ENCODE measurements at regions not wholly inside any gene's neighbourhood (a gene's known extent, or its start where the extent isn't known, plus 50 kb on each side); places are given as distances from the start of the nearest gene placed in this dataset.
"Not testable (repeated sequence)": the region's sequence is repeated elsewhere in the genome, so short reads cannot be mapped to it uniquely, and the experiment has no call there.

DNA sequence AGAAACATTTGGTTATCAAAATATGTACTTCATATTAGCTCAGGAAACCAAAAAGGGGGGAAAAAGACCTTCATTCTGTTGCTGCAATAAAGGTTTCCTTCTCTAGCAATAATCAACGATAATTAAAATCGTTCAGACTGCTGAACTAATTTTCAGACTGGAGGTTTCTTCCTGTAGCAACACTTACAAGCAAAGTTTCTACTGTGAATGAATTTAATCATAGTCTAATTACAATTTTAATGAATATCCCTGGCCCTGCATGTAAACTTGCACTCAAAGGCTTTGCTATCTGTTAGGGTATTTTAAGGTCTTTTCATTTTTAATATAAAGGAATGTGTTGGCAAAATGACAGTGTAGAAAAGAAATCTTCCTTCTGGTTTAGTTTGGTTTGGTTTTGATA lies 265.2 kb downstream of the QDPR start:
- DNase-seq (no peak), ATAC-seq (no peak)
- POLR2A ChIA-PET = no interaction called here
- no peak overlapping the region for H3K4me3 Mint-ChIP-seq
- H3K27ac Mint-ChIP-seq = no peak overlapping the region
- H3K27me3 Mint-ChIP-seq = peaks cover 4 to 31% (median 7%) of the 10 kb centered on the region in 5 donors
- no peaks in the 10 kb centered on the region for H3K4me1 Mint-ChIP-seq
- H3K36me3 Mint-ChIP-seq = no peaks in the 10 kb centered on the region
- H3K9me3 Mint-ChIP-seq = no peaks in the 10 kb centered on the region

DNA sequence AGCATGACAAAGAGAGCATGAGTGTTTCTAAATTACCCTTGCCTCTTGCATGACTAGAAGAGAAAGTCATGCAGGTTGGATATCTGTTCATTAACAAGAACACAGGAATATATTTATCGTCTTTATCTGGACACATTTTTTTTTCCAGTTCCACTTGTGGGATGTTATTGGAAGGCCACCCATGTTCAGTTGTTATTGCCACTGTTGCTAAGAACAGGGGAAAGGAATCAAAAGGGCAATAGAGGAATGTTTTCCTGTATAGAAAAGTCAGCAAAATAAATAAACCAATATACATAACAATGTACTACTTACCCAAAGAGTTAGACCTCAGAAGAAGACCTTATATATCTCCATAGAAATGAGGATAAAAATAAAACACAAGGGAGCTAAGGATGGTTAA lies 270.1 kb downstream of the QDPR start:
- no peaks in the 10 kb centered on the region for H3K4me1 Mint-ChIP-seq
- H3K36me3 Mint-ChIP-seq = no peaks in the 10 kb centered on the region
- H3K4me3 Mint-ChIP-seq = no peak overlapping the region
- POLR2A ChIA-PET = no interaction called here
- peaks cover 0 to 2% (median 0%) of the 10 kb centered on the region in 9 donors for H3K9me3 Mint-ChIP-seq
- no peak for ATAC-seq
- no peak for DNase-seq
- H3K27ac Mint-ChIP-seq = no peak overlapping the region
- peaks cover 3 to 21% (median 10%) of the 10 kb centered on the region in 5 donors for H3K27me3 Mint-ChIP-seq

DNA sequence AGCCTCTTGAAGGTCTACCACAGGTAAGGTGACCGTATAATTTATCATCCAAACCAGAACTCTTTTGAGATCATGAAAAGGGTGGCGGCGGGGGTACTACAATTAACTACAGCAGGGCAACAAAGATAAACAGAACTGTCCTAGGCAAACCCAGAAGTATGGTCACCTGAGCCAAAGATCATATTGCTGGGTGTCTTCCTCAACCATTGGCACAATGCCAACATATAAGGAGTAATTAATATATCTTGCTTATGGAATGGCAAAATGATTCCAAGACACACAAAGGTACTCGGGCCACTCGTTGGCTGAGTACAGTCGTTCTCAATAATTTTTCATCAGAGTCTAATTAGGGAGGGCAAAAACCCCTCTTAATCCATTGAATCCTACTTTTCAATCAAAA lies 273.3 kb downstream of the QDPR start:
- DNase-seq = no peak
- POLR2A ChIA-PET = no interaction called here
- Mint-ChIP-seq H3K4me1 (no peaks in the 10 kb centered on the region), H3K27ac (no peak overlapping the region), H3K27me3 (peaks cover 2 to 11% (median 4%) of the 10 kb centered on the region in 5 donors), H3K9me3 (peaks cover 0 to 2% (median 0%) of the 10 kb centered on the region in 9 donors), H3K4me3 (no peak overlapping the region), H3K36me3 (no peaks in the 10 kb centered on the region)
- ATAC-seq = no peak

DNA sequence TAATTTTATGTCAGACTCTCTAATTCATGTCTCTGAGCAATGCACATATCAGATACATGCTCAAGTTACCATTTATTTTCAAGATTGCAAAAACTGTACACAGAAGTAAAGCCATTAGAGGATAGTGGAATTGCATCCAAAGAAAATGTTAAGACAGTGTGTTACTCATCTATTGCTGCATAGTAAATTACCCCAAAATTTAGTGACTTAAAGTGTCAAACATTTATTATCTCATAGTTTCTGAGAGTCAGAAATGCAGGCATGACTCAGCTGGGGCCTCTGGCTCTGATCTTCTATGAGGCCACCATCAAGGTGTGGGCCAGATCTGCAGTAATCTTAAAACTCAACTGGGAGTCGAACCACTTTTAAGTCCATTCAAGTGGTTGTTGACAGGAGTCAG lies 275.2 kb downstream of the QDPR start:
- peaks cover 7 to 20% (median 11%) of the 10 kb centered on the region in 5 donors for H3K27me3 Mint-ChIP-seq
- H3K36me3 Mint-ChIP-seq = no peaks in the 10 kb centered on the region
- ATAC-seq = no peak
- POLR2A ChIA-PET = no interaction called here
- peaks cover 0 to 4% (median 0%) of the 10 kb centered on the region in 9 donors for H3K9me3 Mint-ChIP-seq
- no peak overlapping the region for H3K27ac Mint-ChIP-seq
- DNase-seq = no peak
- H3K4me1 Mint-ChIP-seq = no peaks in the 10 kb centered on the region
- no peak overlapping the region for H3K4me3 Mint-ChIP-seq

DNA sequence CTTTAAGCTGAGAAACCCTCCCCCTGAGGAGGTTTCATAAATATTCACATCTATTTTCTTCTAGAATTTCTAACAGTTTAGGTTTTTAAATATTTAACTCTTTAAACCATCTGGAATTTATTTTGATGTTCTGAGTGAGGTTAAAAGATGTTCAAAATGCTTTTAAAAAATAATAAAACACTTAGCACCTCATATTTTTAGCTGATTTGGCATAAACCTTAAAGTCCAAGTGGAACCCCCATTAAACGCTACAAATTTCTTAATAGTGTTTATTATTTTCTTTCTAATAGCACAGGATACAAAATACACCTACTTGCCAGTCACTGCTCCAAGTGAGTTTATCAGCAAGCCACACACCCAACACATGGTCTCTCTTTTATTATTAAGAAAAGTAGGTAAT lies 277.2 kb downstream of the QDPR start:
- H3K4me1 Mint-ChIP-seq = no peaks in the 10 kb centered on the region
- POLR2A ChIA-PET = no interaction called here
- no peaks in the 10 kb centered on the region for H3K36me3 Mint-ChIP-seq
- H3K27me3 Mint-ChIP-seq = peaks cover 5 to 20% (median 10%) of the 10 kb centered on the region in 5 donors
- ATAC-seq (no peak), DNase-seq (no peak)
- H3K27ac Mint-ChIP-seq = no peak overlapping the region
- no peak overlapping the region for H3K4me3 Mint-ChIP-seq
- peaks cover 0 to 4% (median 0%) of the 10 kb centered on the region in 9 donors for H3K9me3 Mint-ChIP-seq

DNA sequence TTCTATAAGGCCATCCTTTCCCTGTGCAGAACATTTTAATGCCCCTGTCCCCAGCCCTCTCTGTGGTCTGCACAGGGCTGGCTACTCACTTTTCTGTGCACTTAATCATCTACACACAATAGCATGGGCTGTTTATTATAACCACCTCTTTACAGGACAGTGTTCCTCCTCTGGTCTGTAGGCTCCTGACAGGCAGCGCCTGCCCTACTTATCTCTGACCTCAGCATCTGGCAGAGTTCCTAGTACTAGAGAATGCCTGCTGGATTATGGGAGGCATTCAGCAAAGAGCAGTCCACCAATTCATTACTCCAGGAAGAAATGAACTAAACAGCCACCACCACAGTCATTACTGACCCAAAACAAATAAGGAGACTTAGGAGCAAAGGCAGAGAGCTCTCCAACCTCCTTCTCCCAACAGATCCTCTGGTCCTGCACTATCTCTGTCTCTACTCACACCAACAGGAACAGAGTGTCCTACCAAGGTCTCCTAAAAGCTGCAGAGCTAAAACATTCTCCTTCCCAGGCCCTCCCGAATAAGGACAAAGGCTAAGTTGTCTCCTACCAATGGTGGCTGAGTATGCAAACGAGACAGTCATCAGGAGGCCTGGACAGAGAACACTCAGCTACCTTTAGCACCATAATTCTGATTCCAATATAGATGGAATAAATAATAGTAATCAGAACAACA lies 279.2 kb downstream of the QDPR start:
- H3K4me3 Mint-ChIP-seq = no peak overlapping the region
- H3K36me3 Mint-ChIP-seq = no peaks in the 10 kb centered on the region
- POLR2A ChIA-PET = no interaction called here
- DNase-seq = no peak
- H3K27me3 Mint-ChIP-seq = peaks cover 5 to 27% (median 16%) of the 10 kb centered on the region in 5 donors
- H3K9me3 Mint-ChIP-seq = peaks cover 0 to 7% (median 2%) of the 10 kb centered on the region in 9 donors
- no peaks in the 10 kb centered on the region for H3K4me1 Mint-ChIP-seq
- no peak overlapping the region for H3K27ac Mint-ChIP-seq
- no peak for ATAC-seq

DNA sequence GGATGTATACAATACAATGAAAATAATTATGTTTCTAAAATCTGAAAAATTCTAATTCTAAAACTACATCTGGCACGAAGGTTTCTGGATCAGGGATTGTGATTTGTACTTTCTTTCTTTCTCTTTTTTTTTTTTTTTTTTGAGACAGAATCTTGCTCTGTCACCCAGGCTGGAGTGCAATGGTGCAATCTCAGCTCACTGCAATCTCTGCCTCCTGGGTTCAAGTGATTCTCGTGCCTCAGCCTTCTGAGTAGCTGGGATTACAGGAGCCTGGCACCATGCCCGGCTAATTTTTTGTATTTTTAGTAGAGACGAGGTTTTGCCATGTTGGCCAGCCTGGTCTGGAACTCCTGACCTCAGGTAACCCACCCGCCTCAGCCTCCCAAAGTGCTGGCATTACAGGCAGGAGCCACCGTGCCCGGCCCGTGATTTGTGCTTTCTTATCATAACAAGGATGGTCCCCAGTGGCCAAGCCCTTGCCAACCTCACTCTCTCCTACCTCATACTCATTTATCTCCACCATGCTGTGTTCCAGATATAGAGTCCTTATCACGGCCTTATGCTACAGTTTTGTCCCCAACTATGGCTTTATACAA lies 279.9 kb downstream of the QDPR start:
- H3K27ac Mint-ChIP-seq, H3K4me3 Mint-ChIP-seq, H3K36me3 Mint-ChIP-seq, H3K4me1 Mint-ChIP-seq, POLR2A ChIA-PET, H3K9me3 Mint-ChIP-seq, ATAC-seq, DNase-seq: not testable (repeated sequence)
- peaks cover 3 to 35% (median 10%) of the 10 kb centered on the region in 5 donors for H3K27me3 Mint-ChIP-seq

DNA sequence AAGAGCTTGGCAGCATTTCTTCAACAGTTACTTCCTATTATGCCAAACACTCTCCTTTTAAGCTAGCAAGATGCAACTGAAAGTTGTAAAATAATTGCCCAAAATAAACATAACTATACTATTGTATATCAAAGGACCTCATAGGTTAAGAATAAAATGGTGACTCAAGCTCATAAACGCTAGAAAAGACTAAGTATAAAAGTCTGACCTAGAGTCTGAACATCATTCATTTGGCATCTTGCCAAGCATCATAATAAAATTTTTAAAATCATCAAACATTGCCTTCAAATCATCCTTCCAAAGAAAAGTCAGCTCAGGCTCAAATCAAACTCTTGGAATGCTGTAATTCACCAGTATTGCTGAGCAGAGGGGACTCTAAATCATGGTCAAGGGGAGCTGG lies 281.2 kb downstream of the QDPR start:
- H3K36me3 Mint-ChIP-seq = no peaks in the 10 kb centered on the region
- no peak overlapping the region for H3K27ac Mint-ChIP-seq
- peaks cover 3 to 39% (median 14%) of the 10 kb centered on the region in 5 donors for H3K27me3 Mint-ChIP-seq
- peaks cover 0 to 11% (median 5%) of the 10 kb centered on the region in 9 donors for H3K9me3 Mint-ChIP-seq
- ATAC-seq (no peak), DNase-seq (no peak)
- no peak overlapping the region for H3K4me3 Mint-ChIP-seq
- POLR2A ChIA-PET = no interaction called here
- no peaks in the 10 kb centered on the region for H3K4me1 Mint-ChIP-seq

DNA sequence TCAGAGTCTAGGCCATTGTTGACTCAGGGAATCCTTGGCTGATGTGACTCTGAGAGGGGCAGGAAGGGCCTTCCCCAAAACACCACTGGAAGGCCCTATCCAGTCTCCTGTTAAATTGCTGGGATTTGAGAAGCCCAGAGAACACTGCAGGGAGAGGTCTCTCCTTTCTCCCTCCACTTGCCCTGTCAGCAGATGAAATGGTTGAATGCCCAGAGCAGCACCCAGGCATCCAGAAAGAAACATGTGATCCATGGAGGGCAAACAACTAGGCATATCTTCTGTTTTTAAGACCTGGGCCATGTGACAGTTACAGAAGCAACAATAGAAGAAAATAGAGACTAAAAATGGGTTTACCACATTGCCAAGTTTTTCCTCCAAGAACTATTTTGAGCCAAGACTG lies 291.1 kb downstream of the QDPR start:
- POLR2A ChIA-PET = no interaction called here
- ATAC-seq = no peak
- Mint-ChIP-seq H3K27ac (no peak overlapping the region), H3K4me3 (no peak overlapping the region), H3K9me3 (peaks cover 0 to 7% (median 3%) of the 10 kb centered on the region in 9 donors), H3K36me3 (no peaks in the 10 kb centered on the region), H3K4me1 (no peaks in the 10 kb centered on the region), H3K27me3 (peaks cover 0 to 10% (median 0%) of the 10 kb centered on the region in 5 donors)
- DNase-seq = peak in 1 of 10 donors; percentile 32

DNA sequence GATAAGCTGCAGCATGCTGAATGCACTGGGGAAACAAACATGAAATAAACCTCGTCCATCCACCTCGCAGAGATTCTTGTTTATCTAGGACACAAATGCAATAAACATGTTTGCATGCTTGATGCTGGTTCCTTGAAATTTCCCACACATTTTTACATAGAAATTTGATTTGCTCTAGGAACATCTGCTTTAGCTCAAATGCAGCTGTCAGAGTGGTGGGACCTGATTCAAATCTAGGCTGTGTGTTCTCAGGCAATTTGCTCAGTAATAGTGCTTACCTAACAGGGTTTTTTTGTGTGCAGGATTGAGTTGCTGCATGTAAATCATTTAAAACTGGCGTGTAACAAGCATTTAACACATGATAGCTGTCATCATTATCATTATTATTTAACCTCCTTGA lies 293.1 kb downstream of the QDPR start:
- Mint-ChIP-seq H3K9me3 (peaks cover 0 to 25% (median 13%) of the 10 kb centered on the region in 9 donors), H3K27me3 (peaks cover 0 to 10% (median 0%) of the 10 kb centered on the region in 5 donors), H3K4me1 (no peaks in the 10 kb centered on the region), H3K36me3 (peaks cover 0 to 10% (median 0%) of the 10 kb centered on the region in 3 donors), H3K27ac (no peak overlapping the region), H3K4me3 (no peak overlapping the region)
- POLR2A ChIA-PET = no interaction called here
- DNase-seq (no peak), ATAC-seq (no peak)

DNA sequence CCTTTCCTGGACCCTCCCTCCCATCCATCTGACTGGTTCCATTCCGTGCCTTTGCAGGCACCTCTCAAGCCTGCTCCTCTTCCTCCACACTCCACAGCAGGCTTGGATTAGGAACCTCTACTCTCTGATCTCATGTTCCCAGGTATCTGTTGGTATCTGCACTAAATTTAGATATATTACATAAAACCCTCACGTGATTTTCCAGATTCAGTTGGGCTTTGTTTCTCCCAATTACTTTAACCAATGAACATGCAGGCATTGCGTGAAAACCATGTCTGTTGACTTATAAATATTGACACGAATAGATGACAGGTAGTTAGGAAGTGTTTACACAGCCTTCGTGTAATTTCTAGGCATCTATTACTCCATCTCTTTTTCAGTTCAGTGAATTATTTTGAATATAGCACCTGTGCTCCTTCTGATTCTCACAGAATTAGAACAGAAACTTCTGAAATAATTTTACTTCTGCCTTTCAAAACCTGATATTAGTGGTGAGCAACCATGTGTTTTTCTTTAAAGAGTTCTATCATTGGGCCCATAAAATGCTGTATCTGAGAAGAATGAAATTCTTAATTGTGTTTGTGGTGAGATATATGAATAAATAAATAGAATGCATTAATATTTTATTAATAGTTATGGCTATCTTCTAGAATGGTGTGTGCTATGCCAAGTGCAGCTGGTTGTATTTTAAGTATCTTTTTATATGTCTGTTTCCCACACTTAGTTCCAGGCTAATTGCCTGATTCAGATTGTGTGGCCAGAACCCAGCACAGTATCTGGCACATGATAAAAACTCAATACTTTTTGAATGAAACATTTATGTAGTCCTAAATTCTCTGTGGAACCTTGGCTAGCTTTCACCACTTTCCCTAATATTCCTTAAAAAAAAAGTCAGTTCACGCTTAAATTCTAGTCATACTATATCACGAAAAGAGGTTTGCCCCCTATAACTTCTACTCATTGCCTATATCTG lies 304.8 kb downstream of the QDPR start:
- DNase-seq = no peak
- Mint-ChIP-seq H3K27ac (no peak overlapping the region), H3K4me1 (no peaks in the 10 kb centered on the region), H3K4me3 (no peak overlapping the region), H3K27me3 (peaks cover 10 to 22% (median 18%) of the 10 kb centered on the region in 5 donors), H3K36me3 (peaks cover 0 to 5% (median 0%) of the 10 kb centered on the region in 3 donors), H3K9me3 (peaks cover 0 to 11% (median 6%) of the 10 kb centered on the region in 9 donors)
- ATAC-seq = no peak
- POLR2A ChIA-PET = no interaction called here

DNA sequence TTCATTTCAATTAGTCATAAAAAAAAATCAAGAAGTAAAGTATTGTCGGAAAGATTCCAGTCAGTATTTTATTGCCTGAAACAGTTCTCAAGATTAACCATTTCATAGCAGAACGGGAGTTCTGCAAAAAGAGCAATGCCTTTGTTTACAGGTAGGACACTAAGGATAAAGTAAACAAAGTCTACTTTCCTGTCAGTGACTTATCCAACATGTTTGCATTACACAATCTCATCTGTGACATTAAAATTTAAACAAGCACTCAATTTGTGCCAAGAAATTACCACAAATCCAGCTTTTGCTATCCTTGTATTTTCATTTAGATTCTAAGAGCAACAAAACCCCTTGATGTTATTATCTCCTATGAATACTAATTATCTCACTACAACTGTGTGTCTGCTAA lies 306.5 kb upstream of the LDB2 start:
- Mint-ChIP-seq H3K4me3 (no peak overlapping the region), H3K4me1 (no peaks in the 10 kb centered on the region), H3K27ac (no peak overlapping the region), H3K9me3 (peaks cover 0 to 13% (median 5%) of the 10 kb centered on the region in 9 donors), H3K27me3 (peaks cover 13 to 33% (median 22%) of the 10 kb centered on the region in 5 donors), H3K36me3 (peaks cover 0 to 5% (median 0%) of the 10 kb centered on the region in 3 donors)
- no peak for DNase-seq
- POLR2A ChIA-PET = no interaction called here
- ATAC-seq = no peak

DNA sequence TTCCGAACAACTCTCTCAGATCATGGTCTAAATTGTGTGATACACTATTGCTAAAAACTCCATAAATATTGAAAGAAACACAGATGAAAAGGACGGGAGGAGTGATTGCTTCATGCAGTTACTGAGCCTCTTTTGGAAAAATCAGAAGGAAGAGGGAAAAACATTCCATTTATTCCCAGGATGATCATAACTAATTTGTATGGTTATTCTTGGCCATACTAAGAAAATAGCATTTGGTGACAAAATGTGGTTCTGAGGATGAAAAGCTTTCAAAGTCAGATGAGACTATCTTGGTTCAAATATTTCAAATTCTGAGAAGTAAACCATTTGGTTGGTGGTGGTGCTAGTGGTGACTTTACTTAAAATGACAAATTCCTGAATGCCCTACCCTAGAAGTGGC lies 305.4 kb upstream of the LDB2 start:
- peaks cover 0 to 24% (median 5%) of the 10 kb centered on the region in 9 donors for H3K9me3 Mint-ChIP-seq
- ATAC-seq = no peak
- POLR2A ChIA-PET = no interaction called here

More for the DNA sequence above, 305.4 kb upstream of the LDB2 start:
- DNase-seq = no peak
- peaks cover 0 to 5% (median 0%) of the 10 kb centered on the region in 3 donors for H3K36me3 Mint-ChIP-seq
- H3K4me3 Mint-ChIP-seq = no peak overlapping the region
- H3K27me3 Mint-ChIP-seq = peaks cover 13 to 44% (median 25%) of the 10 kb centered on the region in 5 donors
- no peaks in the 10 kb centered on the region for H3K4me1 Mint-ChIP-seq
- no peak overlapping the region for H3K27ac Mint-ChIP-seq
